ENCODE measurements at regions not wholly inside any gene's neighbourhood (a gene's known extent, or its start where the extent isn't known, plus 50 kb on each side); places are given as distances from the start of the nearest gene placed in this dataset.

- no peak for TF ChIP-seq EZH2 (IDR thresholded peaks at IDR 0.05; ENCODE audit: insufficient read depth, low read length)
- no peak for TF ChIP-seq CTCF (IDR thresholded peaks at IDR 0.05; ENCODE audit: insufficient read depth, low read depth, low read length)
Observed at GRCh38 chr11:106475181-106475580, 397.7 kb downstream of the AASDHPPT start.

Measured in astrocyte (in vitro differentiated cells and primary cell).